ENCODE measurements at regions not wholly inside any gene's neighbourhood (a gene's known extent, or its start where the extent isn't known, plus 50 kb on each side); places are given as distances from the start of the nearest gene placed in this dataset.
A peak's percentile ranks its signal among the peaks of the same experiment; 100 is the strongest.

DNA sequence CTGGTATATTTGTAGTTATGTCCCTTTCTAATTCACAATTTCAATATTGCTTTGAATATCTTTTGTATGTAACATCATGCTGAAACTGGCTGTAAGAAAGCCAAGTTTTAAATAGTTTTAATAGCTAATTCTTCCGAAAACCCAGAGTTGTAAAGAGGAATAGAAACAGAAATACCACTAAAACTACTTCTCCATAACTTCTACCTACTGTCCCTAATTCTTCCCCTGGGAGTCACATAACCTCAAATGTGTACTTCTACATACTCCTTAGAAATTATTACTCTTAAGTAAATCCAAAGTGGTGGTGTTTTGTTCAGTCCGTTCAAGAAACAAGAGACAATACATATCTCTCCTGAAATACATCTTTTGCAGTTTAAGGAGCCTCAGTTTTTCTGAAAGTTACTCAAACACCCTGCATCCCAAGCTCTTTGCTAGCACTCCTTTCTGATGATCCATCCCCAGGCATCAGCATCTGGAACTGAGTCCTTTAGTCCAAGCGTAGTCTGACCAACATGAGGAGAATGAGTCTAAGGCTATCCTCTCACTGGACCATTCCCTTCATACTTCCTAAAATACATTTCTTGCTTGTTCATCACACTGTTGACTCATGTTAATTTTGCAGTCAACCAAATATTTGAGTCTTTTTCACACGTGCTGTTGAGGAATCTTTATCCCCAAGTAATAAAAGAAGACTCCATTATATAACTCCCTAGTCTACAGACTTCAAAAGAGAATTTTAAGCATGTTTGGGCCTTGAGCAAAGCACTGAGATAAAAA, 214.3 kb upstream of the NUDT4 start:
- Mint-ChIP-seq H3K4me1 (ENCODE audit: low read depth) (peaks cover 29% of the 10 kb centered on the region), H3K27me3 (ENCODE audit: insufficient read depth) (no peaks in the 10 kb centered on the region), H3K36me3 (ENCODE audit: low read depth) (0 out of 2 replicates have a peak, but pooled peaks cover 5% of the 10 kb centered on the region), H3K9me3 (no peaks in the 10 kb centered on the region), H3K27ac (peak overlapping the region; percentile 65), H3K4me3 (no peak overlapping the region)
- DNase-seq, result peak; percentile 90
- TF ChIP-seq, protein P1, sequence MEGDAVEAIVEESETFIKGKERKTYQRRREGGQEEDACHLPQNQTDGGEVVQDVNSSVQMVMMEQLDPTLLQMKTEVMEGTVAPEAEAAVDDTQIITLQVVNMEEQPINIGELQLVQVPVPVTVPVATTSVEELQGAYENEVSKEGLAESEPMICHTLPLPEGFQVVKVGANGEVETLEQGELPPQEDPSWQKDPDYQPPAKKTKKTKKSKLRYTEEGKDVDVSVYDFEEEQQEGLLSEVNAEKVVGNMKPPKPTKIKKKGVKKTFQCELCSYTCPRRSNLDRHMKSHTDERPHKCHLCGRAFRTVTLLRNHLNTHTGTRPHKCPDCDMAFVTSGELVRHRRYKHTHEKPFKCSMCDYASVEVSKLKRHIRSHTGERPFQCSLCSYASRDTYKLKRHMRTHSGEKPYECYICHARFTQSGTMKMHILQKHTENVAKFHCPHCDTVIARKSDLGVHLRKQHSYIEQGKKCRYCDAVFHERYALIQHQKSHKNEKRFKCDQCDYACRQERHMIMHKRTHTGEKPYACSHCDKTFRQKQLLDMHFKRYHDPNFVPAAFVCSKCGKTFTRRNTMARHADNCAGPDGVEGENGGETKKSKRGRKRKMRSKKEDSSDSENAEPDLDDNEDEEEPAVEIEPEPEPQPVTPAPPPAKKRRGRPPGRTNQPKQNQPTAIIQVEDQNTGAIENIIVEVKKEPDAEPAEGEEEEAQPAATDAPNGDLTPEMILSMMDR (IDR thresholded peaks at IDR 0.05), result no peak

DNA sequence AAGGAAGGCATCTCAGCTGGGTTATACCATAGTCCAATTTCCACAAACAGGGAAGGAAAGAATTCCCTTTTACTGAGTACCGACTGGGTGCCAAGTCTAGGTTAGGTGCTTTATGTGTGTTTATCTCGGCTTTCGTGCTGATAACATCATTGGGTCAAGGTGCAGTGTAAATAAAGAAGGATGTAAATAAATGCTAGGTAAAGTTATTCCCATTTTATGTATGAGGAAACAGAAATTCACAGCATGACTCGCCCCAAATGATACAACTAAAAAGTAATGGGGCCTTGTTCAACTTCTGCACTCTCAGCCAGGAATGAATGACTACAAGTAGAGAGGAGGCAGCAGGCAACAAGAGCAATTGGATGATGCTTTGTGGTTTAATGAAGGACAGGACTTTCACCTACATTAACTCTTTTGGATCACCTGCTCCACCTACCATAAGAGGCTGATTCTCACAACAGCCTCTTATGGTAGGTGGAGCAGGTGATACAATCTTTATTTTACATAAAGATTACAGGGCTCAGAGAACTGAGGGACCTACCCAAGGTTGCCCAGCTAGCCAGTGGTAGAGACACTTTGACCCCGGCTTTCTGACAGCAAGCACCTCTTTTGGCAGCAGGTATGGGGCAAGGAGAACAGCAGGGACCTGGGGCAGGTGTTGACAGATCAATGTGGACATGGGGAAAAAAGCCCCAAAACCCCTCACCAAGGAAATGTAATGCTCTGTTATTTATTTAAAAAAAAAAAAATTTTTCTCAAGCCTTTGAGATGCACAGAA, 213.4 kb upstream of the NUDT4 start:
- Mint-ChIP-seq H3K27ac (peak overlapping the region; percentile 65), H3K36me3 (ENCODE audit: low read depth) (no peaks in the 10 kb centered on the region), H3K9me3 (no peaks in the 10 kb centered on the region), H3K27me3 (ENCODE audit: insufficient read depth) (no peaks in the 10 kb centered on the region), H3K4me3 (no peak overlapping the region), H3K4me1 (ENCODE audit: low read depth) (peaks cover 29% of the 10 kb centered on the region)
- peak; percentile 41 for DNase-seq
- TF ChIP-seq, protein P1 (IDR thresholded peaks at IDR 0.05), result no peak

DNA sequence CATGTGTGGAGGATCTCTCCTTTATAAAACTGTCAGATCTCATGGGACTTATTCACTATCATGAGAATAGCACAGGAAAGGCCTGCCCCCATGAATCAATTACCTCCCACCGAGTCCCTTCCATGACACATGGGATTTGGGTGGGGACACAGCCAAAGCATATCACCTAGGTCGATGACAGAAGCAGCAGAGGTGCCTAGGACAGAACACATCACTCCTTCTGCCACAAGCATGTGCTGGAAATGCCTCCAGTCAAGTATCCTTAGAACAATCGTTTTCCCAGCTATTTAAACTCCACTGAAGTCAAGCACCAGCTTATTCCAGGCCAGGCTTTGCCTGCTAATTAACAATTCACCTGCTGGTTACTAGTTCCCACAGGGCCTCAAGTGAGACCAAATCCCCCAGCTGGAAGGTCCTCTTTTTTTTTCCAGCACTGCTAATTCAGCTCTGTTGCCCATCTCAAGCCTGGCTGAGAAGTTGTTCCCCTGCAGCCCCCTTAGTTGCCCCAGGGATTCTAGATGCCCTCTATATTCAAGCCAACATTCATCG, 212.3 kb upstream of the NUDT4 start:
- no peaks in the 10 kb centered on the region for H3K36me3 Mint-ChIP-seq (ENCODE audit: low read depth)
- no peaks in the 10 kb centered on the region for H3K27me3 Mint-ChIP-seq (ENCODE audit: insufficient read depth)
- H3K9me3 Mint-ChIP-seq, result no peaks in the 10 kb centered on the region
- H3K27ac Mint-ChIP-seq, result no peak overlapping the region
- no peak for DNase-seq
- TF ChIP-seq, protein P1 (IDR thresholded peaks at IDR 0.05), result no peak
- H3K4me3 Mint-ChIP-seq, result no peak overlapping the region
- H3K4me1 Mint-ChIP-seq (ENCODE audit: low read depth), result peaks cover 30% of the 10 kb centered on the region

DNA sequence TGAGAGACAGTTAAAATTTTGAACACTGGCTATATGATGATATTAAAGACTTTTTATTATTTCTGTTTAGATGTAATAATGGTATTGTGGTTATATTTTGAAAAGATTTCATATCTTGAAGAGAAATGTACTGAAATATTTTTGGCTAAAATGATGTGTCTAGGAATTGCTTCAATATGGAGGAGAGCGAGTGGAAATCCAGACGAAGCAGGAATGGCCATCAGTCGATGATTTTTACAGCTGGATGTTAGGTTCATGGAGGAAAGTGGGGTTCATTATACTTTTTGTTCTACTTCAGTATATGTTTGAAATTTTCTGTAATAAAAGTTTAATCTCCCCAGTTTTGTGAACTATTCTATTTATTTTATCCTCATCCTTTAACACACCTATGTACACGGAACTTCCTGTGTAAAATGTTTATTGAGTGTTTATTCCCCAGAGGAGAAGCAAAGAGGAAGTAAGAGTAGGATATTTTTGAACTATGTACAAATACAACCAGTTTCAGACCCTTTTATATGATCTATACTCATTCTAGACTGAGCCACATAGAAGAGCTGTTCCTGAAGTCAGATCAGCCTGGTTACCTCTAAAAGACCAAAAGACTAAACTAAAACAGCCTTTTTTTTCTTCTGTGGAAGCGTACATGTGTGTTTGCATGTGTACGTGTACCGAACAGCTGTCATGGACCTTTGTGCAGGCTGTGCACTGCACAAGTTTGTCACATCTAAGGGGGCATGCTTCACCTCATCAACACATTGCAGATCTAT, 211.0 kb upstream of the NUDT4 start:
- Mint-ChIP-seq H3K4me1 (ENCODE audit: low read depth) (peaks cover 33% of the 10 kb centered on the region), H3K9me3 (no peaks in the 10 kb centered on the region), H3K36me3 (ENCODE audit: low read depth) (no peaks in the 10 kb centered on the region), H3K4me3 (no peak overlapping the region), H3K27ac (no peak overlapping the region), H3K27me3 (ENCODE audit: insufficient read depth) (no peaks in the 10 kb centered on the region)
- TF ChIP-seq, protein P1 (IDR thresholded peaks at IDR 0.05), result no peak
- DNase-seq, result no peak

DNA sequence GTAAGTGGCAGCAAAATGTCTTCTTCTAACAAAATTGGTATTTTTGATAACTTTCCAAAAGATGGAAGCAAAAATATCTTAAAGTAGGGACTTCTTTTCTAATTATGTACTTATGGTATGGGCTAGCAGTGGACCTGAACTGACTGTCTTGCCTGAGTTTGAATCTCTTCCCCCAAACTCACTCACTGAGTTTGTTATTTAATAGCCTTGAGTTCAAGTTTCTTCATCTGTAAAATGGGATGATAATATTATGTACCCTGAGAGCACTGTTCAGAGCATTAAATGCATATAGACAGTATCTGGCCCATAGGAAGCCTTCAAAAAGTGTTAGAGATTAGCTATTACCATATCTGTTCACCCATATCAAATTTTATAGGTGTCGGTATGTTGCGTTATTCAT, 210.4 kb upstream of the NUDT4 start:
- Mint-ChIP-seq H3K4me3 (no peak overlapping the region), H3K9me3 (no peaks in the 10 kb centered on the region), H3K27ac (no peak overlapping the region), H3K27me3 (ENCODE audit: insufficient read depth) (no peaks in the 10 kb centered on the region), H3K36me3 (ENCODE audit: low read depth) (no peaks in the 10 kb centered on the region), H3K4me1 (ENCODE audit: low read depth) (peaks cover 33% of the 10 kb centered on the region)
- no peak for DNase-seq
- TF ChIP-seq, protein P1 (IDR thresholded peaks at IDR 0.05), result no peak
